GM18502 (cell line): ENCODE measurements at regions not wholly inside any gene's neighbourhood (a gene's known extent, or its start where the extent isn't known, plus 50 kb on each side); places are given as distances from the start of the nearest gene placed in this dataset.
A peak's percentile ranks its signal among the peaks of the same experiment; 100 is the strongest.
"Not testable (repeated sequence)": the region's sequence is repeated elsewhere in the genome, so short reads cannot be mapped to it uniquely, and the experiment has no call there.

Experiments used
- ATAC-seq: cut with Tn5 transposase; IDR thresholded peaks from one replicate; pipeline ENCODE4 v1.9.1; 2021; ENCODE audit warnings: mild to moderate bottlenecking; ENCODE audit not compliant: unreplicated experiment, poor library complexity

DNA sequence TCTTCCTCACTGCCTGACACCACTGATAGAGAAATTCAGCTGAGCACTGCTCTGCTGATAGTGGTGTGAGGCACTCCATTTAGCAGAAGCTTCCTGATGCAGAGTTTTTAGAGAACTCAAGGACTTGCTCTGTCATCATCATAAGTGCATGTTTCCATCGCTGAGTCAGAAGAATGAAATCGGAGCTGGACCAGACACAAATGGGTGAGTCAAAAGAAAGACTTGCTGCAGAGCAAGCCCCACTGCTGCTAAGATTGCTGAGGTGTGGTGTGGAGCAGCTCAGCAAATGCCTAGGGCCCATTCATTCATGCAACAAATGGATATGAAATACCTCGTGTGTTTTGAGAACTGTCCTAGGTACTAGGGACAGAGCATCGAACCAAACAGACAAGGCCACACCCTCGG lies 410.2 kb upstream of the SLC30A5 start:
- ATAC-seq, result no peak

DNA sequence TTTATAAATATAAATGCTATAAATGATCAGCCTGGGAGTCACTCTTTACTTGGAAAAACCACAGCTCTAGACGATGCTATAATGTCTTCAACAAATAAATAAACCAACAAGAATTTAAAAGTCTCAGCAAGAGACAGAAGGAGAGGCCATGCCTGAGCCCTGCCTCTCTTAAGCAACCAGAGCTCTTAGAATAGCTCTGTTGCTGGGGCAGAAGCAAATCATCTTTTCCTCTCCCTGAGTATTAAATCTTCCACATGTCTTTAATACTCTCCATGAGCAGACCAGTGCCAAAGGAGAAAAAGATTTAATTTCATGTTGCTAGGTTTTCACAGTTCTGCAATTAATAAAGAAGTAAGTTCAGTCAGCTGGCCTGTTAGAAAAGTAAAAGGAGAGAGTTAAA lies 408.0 kb upstream of the SLC30A5 start:
- ATAC-seq, result no peak

DNA sequence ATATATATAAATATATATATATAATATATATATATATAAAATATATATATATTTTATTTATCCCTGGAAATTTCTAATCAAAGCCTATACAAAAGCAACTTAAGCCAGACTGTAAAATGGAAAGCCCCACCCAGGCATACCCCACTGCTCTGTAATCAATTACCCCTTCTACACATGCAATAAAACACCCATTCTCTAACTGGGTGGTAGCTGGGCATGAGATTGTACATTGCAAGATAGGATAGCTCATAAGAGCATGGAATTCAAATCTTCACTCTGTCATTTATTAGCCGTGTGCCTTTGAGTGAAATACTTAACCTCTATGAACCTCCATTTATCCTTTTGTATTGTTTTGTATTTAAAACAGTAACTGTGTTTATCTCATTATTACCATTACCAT lies 405.3 kb upstream of the SLC30A5 start:
- ATAC-seq, result no peak

DNA sequence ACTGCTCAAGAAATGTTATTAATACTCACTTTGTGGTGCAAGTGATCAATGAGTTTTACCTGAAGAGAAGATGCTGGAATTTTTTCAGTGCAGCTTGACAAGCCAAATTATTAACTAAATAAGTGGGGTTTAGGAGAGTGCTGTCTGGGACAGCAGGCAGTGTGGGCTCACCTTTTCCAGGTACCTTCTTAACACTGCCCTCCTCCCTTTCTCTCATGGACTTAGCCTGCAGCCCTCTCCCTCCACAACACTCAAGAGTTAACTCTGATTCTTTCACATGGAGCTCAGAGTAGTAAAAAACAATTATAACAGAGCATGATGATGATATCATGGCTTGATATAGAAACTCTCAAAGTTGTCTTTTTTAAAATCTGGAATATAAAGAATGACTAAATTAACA lies 404.8 kb upstream of the SLC30A5 start:
- no peak for ATAC-seq

DNA sequence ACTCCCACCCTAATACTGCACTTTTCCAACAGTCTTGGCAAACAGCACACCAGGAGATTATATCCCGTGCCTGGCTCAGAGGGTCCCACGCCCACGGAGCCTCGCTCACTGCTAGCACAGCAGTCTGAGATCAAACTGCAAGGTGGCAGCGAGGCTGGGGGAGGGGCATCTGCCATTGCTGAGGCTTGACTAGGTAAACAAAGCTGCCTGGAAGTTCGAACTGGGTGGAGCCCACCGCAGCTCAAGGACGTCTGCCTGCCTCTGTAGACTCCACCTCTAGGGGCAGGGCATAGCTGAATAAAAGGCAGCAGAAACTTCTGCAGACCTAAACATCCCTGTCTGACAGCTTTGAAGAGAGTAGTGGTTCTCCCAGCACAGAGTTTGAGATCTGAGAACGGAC lies 401.9 kb upstream of the SLC30A5 start:
- not testable (repeated sequence) for ATAC-seq

DNA sequence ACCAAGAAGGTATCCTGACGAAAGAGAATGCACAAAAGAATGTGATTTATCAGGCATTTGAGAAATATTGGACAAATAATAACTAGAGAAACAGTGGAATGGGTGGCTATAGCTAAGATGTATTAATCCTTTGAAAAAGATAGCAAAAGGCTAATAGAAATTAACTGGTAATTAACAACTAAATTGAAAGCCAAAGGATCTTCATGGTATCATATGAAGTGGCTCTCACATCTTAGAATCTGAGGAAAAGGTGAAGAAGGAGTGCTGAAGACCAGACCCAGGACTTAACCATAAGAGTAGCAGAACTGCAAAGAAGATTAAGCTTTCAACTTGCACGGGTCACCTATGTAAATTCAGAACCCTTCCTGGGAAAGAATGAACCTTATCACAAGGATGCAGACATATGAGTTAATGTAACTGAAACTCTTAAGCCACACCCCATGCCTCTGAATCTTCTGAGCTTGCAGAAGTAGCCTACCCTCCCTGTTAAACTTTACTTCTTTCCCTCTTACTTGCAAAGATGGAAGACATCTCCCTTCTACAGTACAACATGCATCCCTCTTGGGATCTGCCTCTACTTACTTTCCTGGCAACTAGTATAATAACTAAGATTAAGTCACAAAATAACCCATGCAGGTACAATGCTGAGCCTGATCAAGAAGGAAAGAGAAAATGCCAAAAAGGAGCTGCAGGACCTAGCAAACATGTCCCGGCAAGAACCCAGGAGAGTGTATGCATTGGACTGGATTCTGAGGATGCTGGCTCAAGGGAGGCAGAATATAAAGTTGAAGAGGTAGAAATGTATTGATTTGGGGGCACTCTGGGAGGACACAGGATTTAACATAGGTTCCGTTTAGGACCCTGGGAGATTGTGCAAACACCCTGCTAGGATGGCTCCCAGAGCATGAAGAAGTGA lies 395.5 kb upstream of the SLC30A5 start:
- ATAC-seq, result no peak

DNA sequence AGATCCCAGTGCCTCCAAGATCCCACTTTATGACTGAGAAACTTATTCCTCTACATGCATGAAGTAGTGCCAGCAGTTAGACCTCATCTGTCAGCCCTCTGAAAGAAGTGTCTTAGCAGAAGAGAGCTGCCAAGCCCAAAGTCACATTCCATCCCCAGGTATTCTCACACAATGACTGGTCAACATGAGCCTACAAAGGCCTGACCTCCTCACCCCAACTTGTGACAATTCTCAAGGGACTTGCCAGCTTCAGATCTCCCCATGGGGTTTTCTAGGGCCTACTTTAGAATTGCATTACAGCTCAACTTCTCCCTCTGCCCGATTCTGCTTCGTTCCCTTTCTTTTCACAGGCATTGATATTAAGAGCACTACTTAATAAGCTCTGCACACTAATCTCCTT lies 393.8 kb upstream of the SLC30A5 start:
- no peak for ATAC-seq

DNA sequence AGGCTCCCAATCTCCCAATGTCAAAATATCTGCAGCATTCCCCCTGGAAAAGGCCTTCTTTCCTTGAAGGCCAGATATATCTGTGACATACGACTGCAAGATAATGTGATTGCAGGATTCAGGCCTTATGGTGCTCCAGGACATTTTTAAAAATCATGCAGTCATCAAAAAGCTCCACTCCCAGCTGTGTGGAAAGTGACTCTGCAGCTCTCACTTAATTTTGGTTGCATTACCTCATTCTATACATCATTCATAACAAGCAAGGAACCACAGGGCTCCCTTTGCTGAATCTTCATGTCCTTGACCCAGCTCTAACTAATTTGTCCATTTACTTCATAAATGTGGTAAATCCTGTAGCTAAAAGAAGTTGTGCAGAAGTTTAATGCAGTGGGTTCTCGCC lies 386.2 kb upstream of the SLC30A5 start:
- ATAC-seq, result no peak

DNA sequence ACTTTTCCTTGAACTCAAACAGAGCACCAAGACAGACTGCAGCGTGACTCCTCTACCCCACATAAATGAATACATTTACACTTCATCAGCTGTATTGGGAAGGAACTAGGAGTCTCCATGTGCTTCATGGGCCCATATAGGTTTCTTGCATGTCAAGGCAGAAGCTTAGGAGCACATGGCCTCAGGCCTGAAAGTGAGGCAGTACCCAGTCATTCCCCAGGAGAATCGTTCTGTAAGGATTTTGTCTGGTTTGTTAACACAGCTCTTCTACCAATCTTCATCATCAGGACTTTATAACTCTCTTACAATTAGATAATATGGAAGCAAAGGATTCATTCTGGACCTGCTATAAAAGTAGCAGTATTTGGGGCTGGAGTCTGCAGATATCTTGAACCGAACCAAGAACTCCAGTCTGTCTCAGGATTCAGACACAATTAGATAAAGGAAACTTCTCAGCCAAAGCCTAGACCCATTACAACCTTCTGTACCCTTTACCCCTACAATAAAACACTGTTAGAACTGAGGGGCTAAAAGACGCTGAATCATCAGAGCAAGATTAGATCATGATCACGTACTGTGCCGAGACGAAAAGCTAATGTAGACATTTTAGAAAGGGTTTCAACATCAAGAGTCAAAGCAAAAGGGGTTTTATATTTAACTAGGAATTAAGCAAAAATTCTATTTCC lies 385.5 kb upstream of the SLC30A5 start:
- no peak for ATAC-seq

DNA sequence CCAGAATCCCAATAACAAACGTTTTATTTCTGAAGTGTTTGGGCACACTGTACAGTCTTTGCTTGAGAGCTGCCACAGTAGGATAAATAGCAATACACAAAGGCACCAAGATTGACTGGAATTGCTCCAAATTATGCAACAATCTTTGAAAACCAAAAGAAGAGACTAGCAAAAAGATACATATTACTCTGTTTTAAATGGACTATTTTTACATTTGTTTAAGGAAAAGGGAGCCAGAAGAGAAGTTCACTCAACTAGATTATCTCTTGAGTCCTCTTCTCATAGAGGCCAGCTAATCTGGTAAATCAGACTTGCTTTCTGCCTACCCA lies 385.0 kb upstream of the SLC30A5 start:
- no peak for ATAC-seq

DNA sequence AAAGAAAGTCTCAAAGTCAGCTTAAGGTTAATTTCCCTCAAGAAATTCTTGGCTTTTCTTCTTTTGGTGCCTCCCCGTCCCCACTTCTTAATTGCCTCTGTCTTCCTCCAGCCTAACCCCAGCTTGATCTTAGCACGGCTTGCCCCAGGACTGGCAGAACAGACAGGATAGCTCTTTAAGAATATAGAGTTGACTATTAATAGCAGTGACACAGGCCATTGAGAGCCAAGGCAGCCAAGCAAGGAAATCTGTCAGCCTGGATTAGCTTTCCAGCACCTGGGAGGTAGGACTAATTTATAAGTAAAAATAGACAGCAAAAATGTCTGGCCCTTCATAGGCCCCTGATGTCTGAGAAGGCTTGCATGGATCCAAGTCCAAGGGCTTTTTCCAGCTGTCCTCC lies 384.6 kb upstream of the SLC30A5 start:
- no peak for ATAC-seq

DNA sequence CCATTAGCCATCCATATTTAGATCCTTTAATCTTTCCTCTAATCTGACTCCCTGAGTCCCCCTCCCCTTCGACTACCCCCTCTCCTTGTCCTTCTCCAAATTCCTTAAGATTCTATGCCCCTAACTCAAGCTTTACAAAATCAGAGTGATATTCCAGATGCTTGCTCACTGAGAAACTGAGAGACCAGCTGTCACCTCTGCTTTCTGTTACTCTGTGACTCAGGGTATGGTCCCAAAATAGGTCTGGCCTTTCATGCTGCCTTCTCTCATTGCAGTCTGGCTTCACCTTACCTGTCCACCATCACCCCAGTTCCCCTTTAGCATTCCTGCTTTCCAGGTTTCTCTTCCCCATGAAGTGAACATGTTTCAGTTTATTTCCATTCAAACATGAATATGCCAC lies 383.3 kb upstream of the SLC30A5 start:
- ATAC-seq, result peak; percentile 50

DNA sequence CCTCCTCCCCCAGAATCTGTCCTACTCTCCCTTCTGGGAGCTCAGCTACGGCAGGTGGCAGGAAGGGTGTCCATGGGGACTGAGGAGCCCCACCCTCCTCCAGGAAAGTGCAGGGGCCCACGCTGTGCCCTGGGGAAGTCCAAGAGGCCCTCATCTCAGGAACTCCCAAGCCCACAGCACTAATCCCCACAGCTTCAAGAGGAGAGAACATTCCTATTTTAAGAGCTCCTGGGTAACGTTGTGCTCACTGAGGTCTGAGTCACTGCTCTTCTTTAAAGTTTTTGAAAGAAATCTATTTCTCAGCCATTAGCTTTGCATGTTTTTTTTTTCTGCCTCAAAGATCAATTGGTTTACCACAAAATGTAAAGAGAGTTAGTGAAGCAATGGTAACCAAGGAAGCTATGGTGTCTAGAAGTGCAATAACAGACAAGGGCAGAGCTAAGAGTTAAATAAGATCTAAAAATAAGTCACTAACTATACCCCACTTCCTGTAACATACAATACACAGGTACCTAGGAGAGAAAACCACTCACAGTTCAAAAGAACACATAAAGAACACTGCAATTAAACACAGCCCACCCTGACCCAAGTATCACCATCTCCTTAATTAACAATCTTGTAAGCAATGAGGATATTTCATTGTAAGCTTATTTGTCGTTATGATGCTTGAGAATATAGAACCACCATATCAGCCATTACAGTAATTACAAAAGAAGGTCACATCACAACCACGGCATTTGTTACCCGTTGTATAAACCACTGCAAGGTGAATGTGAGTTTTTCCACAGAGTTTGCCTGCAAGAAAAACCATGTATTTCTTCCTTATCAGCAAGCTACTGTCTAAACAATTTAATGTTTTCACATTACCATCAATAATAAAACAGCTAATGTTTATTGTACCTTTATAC lies 382.3 kb upstream of the SLC30A5 start:
- peak; percentile 96 for ATAC-seq

DNA sequence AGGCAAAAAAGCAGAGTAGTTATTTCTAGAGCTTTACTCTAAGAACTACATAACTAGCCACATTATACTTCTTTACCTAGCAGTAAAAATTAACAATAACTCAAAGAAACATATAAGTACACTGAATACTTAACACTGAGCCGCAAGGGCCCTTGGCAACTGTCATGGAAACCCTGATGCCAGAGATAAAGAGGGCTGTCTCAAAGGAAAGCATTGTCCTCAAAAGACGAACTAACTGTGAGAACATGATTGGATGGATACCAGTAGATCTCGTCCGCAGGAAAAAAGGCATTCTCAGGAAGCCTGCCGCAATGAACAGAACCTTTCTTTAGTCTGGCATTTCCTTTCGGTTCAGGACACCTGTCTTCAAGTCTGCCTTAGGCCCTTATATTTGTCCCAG lies 379.0 kb upstream of the SLC30A5 start:
- no peak for ATAC-seq

DNA sequence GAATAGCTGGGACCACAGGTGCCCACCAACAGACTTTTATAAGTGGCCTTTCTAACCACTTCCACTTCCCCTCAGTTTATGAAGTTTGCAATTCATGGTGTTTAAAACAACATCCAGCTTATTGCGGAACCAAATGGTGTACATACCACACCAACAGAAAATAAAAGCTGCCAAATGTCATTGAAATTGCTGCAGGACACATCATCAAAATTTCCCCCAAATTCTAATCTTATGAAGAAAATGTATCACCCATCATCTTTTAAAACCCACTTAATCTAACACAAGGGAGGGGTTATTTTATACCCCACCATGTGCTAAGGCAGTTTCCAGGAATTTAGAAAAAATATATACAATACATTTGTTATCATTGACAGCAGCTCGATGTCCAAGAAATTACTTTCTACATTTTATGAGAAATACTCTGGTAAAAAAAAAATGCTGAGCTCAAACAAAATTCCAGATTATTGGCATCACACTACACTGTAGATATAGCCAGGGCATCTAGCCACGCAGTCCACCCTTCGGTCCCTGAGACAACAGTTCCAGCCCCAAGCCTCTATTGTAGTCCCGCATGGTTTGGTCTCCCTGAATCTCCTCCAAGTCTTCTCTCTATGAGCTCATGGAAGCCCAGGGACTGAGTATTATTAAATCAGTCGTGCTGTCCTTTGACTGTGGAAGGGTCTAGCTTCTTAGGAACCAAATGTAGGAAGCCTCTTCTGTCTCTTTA lies 372.8 kb upstream of the SLC30A5 start:
- no peak for ATAC-seq

DNA sequence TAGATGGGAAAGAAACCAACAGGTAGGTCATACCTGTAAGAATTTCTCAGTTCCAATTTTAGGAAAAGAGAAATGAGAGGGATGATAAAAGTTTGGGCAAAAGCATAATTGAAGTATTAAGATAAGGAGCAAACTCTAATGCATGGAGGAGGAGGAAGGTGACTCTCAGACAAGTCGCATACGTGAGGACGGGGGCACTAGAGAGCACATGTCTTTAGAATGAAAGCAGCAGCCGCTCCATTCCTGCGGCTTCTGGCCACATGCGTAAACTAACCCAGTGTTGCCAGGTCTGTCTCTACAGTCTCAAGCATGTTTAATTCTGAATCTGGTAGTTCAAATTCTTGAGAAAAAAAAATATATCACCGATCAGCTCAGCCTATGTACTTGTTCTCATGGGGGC lies 371.5 kb upstream of the SLC30A5 start:
- no peak for ATAC-seq

DNA sequence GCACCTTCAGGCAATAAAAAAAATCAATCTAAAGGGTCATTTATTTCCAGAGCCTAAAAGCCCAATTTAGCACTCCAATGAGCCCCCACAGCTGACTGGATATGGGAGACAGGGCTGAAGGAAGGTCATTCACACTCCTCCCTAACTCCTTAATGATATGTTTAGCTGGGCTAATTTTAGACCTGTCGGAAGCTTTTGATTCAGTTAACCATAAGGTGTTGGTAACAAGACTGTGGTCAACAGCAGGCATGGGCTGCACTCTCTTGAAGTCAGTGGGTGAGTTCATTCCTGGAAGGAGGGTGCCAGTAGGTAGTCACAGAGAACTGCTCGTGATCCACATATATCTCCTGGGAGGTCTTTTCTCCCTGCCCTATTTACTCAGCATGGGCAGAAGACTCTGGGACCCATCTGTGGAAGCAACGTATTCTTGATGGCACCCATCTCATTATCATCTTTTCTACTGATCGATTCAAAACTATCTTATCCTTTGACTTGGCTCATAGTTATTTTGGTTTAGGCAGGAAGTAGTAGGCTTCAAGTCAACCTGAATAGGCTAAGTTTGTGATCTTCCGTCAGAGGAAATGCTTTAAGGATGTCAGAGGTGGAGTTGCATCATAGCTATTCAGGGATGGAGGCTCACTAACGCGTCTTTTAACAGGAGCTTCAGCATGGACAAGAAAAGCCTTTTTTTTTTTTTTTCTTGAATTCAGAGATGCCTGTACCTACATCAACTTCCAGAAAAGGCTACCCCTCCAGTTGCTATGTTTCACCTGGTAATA lies 367.7 kb upstream of the SLC30A5 start:
- ATAC-seq, result no peak

DNA sequence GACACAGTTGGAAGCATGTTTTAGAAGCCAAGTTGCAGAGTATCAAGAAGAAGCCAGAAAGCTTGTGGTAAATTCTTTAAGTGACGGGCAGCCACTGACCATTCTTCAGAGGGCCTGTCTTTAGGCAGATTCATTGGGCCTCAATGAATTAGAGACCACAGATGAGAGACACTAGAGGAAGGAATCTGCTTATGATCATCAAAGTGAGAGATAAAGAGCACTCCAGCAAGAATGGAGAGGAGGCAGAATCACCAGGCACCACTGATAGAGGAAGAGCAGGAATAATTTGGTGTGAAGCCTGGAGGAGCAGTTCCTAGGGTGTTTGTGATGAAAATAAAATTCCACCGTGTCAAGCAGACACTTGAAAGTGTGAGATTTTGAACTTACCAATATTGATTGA lies 365.9 kb upstream of the SLC30A5 start:
- ATAC-seq, result no peak

DNA sequence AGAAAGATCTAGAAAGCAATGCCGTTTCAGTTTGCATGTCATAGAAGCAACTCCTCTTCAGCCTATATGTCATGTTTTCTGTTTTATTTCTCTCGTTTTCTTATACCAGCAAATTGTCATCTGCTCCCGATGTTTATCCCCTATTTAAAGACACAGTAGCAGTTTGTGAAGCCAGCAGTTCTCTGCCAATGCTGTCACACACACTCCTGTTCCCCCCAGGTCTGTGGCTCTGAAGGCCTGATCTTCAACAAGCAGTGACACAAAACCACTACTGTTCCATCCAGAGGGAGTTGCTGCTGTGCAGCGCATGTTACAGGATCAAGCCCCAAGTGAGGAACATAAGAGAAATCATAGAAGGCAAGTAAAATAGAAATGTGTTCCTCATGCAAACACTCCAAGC lies 364.1 kb upstream of the SLC30A5 start:
- ATAC-seq, result no peak
